ENCODE measurements at regions not wholly inside any gene's neighbourhood (a gene's known extent, or its start where the extent isn't known, plus 50 kb on each side); places are given as distances from the start of the nearest gene placed in this dataset.
A peak's percentile ranks its signal among the peaks of the same experiment; 100 is the strongest.
"Not testable (repeated sequence)": the region's sequence is repeated elsewhere in the genome, so short reads cannot be mapped to it uniquely, and the experiment has no call there.

DNA sequence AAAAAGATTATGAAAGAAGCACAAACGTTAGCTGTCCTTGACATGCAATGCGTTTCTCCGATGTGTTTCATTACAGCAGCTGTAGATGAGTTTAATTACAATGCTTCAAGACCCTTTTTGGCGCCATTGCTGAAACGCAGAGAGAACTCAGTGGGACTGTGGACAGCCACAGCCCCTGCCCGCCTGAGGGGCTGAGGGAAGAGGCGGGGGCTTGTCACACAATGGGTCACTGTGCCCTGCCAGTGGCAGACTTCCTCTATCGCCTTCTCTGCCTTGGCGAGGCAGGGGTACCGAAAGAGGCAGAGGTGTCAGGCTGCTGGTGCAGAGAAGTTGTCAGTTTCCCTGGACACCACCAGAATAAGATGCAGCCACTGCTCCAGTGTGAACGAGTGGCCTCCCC, 252.0 kb downstream of the NR2F2 start:
- no peak for DNase-seq (ENCODE audit: low spot score)

DNA sequence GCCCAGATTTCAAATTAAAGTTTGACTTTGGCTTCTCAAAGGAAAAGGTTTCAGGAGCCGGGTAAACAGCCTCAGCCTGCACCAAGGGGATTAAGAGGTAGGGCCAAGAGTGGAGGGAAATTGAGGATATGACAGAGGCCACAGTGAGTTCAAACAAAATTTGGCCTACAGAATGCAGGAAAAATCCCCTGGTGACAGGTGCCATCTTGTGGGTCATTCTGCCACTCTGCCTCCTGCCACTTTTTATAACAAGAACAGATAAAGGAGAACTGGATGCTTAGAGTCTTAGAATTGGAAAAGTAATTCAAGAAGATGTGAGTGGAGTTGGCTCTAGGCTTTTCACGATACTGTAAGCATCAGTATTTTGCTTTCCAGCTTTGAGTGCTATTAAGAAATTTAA, 253.2 kb downstream of the NR2F2 start:
- DNase-seq (ENCODE audit: low spot score): no peak

DNA sequence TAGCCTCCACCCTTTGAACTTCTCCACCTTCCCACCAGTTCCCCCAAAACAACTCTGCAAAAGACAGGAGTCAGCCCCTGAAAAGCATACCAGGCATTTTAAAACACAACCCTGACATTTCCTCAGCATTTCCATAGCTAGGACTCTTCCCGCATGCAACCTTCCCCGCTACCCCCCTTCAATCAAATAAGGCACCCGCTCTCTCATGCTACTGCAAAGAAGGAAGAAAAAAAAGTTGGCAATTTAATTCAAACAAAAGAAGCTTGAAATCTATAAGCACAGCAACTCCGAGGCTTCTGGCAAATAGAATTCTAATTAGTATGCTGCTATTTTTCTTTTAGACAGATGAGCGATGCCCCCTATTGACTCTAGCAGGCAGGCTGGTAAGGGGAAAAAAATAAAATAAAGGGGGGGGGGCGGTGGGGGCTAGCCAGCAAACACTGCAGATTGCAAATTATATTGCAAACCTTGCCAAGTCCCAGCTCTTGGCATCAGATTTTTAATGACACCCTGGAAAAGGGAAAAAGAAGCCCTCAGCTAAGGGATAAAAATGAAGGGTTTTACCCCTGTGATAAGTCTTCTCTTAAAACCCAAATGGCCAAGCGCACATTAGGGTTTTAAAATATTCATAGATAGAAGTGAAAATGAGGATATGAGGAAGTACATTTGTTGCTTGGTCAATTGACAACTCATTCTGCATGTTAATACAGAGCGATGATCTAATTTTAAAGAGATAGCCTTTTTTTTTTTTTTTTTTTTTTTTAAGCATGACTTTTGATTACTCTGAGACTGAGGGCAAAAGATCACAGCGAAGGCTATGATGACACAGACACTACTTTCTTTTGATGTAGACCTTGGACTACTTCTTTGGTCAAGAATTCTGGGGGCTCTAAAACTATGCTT, 255.2 kb downstream of the NR2F2 start:
- DNase-seq (ENCODE audit: low spot score): no peak

DNA sequence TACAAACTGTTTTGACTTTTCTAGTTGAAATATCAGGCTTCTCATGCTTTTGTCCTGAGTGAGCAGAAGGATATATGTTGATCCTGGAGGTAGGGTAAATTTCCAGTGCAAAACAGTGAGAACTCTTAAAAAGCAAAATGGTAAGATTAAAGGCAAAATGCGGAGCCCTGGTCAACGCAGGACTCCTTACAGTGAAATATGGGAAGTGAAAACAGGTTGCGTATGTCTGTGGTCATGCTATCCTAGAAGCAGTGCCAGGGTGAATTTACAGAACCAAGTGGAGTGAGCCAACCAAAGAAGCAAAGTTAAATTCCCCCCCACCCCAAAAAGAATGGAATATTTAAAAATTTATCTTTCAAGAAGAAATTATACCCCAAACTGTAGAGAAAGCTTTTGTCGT, 256.4 kb downstream of the NR2F2 start:
- no peak for DNase-seq (ENCODE audit: low spot score)

GRCh38 chr15:96589864-96590263, 259.4 kb downstream of the NR2F2 start:
- no peak for DNase-seq (ENCODE audit: low spot score)

DNA sequence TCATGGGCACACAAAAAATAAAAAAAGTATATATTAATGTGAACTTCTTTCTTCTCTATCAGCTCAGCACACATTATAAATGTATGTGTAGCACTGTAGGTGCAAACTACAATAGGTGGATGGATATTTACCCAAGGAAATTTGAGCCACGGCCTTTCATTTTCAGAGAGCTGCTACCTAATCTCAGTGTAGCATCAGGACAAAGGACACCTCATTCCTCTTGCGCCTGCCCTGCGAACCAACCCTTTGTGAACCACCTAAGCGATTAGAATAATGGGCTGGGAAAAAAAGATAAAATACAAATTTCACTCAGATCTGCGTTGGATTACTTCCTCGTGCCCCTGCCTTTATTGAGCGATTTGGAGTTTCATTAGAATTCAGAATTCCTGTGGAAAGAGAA, 263.2 kb downstream of the NR2F2 start:
- DNase-seq (ENCODE audit: low spot score): no peak

- peak; percentile 8 for DNase-seq (ENCODE audit: low spot score)
Observed at GRCh38 chr15:96595951-96596350, 265.5 kb downstream of the NR2F2 start.

DNA sequence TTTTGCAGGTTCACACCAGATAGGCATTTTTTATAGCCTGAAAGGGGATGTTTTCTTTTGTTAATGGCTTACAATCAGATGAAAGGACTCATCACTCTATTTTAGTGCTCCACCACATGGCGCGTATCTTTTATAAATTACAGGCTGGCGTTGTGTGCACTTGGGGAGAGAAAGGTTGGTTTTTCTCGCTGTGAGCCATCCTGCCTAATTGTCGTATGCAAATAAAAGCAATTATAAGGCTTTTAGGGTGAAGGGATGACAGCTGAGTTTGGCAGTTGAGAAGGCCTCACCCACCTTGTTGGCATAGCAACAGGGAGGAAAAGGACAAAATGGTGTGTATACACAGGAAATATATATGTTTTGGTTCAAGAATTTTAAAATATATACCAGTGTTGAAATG, 268.0 kb downstream of the NR2F2 start:
- no peak for DNase-seq (ENCODE audit: low spot score)

DNA sequence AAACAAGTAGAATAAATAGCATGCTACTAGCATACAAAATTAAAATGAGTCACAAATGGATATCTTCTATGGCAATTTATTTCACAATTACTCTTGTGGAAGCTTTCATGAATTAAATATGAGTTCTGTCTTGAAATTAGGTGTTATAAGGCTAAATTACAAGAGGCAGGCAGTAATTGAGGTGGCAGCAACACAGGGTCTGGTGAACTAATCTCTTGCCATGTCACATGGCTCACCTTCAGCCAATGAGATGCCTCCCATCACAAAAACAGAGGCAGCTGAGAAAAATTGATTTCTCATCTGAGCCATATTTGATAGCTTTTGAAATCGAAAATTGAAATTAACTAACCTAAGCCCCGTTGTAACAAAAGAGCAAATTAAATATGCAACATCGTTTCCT, 268.8 kb downstream of the NR2F2 start:
- no peak for DNase-seq (ENCODE audit: low spot score)

GRCh38 chr15:96600350-96600749, 269.9 kb downstream of the NR2F2 start:
- no peak for DNase-seq (ENCODE audit: low spot score)

DNA sequence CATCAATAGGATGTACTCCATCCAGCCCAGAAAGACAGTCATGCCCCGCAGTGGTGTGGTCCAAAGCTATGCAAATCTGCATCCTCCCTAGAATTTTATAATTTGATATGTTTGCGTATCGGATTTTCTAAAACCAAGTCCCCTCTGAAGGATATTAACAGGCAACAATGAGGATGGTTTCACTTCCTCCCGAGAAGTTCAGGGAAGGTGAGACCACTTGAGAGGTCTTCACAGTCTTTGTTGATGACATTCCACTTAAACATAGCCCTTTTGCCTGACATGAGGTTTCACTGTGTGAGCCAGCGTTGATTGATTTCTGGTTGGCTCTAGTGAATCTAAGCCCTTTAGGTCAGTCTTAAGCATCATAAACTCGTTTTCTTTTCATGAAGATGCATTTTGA, 276.1 kb downstream of the NR2F2 start:
- DNase-seq (ENCODE audit: low spot score): no peak

GRCh38 chr15:96610757-96611156, 280.3 kb downstream of the NR2F2 start:
- DNase-seq (ENCODE audit: low spot score): no peak

DNA sequence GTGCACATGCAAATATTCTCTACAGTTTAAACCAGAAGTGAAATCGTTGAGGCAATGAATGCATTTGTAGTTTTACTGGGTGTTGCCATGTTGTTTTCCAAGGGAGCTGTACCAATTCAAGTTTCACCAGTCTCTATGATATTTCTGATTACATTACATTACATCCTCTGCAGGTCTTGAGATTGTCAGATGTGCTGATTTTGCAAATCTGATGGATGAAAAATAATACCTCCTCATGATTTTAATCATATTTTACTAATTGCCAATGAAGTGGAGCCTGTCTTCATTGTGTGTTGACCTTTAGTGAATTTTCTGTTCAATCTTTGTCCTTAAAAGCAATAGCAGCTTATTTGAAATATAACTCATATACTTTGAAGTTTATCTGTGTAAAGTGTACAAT, 282.4 kb downstream of the NR2F2 start:
- no peak for DNase-seq (ENCODE audit: low spot score)

GRCh38 chr15:96619174-96619573, 288.7 kb downstream of the NR2F2 start:
- no peak for DNase-seq (ENCODE audit: low spot score)

- no peak for DNase-seq (ENCODE audit: low spot score)
Observed at GRCh38 chr15:96622714-96623113, 292.2 kb downstream of the NR2F2 start.

- no peak for DNase-seq (ENCODE audit: low spot score)
Observed at GRCh38 chr15:96625256-96625655, 294.8 kb downstream of the NR2F2 start.

DNA sequence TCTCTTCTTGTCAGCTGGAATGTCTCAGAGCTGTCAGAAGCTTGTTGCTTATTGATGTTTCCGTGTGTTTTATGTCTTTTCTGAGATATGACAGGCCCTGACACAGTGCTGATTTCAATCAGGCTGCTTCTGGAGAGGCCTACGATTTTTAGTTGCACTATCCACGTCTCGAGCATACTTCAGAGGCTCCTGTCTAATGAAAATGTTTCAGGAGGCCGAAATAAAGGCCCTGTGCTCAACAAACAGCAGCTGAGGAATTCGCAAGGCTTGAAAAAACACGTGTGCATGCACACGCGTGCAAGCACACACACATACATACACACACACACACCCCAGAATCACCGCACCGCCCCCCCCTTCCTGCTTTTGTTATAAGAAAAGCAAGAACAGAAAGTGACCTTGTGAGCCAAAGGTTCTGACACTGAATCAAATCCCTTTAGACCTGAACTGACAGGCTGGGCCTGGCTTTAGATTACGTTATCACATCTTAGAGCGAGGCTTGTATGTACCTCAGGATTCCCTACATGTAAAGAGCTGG, 296.6 kb downstream of the NR2F2 start:
- DNase-seq (ENCODE audit: low spot score): no peak

DNA sequence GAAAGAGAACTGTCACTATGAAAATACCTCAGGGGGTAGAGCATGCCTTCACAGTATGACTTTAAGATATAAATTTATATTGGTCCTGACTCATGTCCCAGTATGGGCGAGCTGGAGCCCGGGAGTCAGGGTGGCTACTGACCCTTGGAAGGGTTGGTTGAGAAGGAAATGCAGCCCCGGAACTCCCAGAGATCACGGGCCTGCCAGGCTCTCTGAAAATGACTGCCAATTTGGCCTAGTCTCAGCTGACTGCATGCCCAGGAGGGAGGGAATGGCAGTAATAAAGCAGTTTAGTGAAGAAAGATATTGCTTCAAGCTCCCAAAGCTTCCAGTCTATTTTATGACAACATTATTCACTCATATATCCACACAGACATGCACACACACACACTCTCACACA, 299.0 kb downstream of the NR2F2 start:
- DNase-seq (ENCODE audit: low spot score): no peak

GRCh38 chr15:96638793-96639192, 308.3 kb downstream of the NR2F2 start:
- no peak for DNase-seq (ENCODE audit: low spot score)

DNA sequence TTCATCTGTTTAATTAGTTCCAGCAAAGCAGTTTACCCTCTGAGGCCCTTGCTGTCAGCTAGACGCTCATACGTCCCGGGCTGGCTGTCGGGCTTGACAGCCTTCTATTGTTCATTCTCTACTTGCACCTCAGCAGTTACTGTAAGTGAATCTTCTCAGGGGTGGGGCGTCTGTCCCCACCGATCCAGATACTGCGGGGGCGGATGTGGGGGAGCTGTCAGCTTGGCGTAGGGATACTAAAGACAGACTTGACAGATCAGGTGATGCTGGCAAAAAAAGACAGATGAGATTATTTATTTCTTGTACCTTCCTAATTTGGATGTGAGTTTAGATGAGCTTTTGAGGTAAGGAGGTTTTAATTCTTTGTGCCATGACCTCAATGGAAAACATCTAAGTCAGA, 315.3 kb downstream of the NR2F2 start:
- no peak for DNase-seq (ENCODE audit: low spot score)

DNA sequence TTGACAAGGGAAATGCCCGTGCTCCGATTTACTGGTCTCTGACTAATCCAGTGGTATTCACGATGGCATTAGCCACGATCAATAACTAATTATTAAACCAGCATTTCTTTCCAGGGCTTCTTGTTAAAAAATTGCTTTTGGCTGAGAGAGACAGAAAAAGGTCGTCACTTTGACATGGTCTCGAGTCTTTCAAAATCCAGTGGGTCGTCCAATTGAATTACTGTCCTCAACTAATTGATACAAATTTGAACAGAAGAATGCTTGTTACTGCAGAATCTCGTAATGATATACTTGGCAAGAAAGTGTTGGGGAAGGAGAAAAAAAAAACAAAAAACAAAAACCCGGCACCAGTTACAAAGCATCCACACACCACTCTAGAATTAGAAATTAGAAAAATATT, 318.4 kb downstream of the NR2F2 start:
- DNase-seq (ENCODE audit: low spot score): no peak

DNA sequence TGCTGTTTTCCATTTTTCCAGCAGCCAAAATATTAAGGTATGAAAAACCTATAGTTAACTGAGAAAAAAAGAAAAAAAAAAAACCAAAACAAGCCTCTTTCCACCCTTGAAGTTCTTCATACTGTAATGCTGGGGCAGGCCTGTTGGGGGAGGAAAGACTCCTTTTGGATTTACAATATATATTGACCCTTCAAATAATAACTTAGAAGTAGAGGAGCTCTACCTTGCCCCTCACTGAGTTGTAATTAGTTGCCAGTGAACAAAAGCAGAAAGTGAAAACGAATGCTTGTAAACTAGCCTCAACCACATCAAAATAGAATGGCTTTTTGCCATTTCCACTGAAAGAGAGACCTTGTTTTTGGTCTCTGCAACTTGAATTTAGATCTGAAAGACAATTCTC, 326.6 kb downstream of the NR2F2 start:
- DNase-seq (ENCODE audit: low spot score): no peak

- not testable (repeated sequence) for DNase-seq (ENCODE audit: low spot score)
Observed at GRCh38 chr15:96666979-96667378, 336.5 kb downstream of the NR2F2 start.

- no peak for DNase-seq (ENCODE audit: low spot score)
Observed at GRCh38 chr15:96670389-96670788, 339.9 kb downstream of the NR2F2 start.
